H9 (cell line): ENCODE measurements at regions not wholly inside any gene's neighbourhood (a gene's known extent, or its start where the extent isn't known, plus 50 kb on each side); places are given as distances from the start of the nearest gene placed in this dataset.

Source experiments
- DNase-seq: peaks from one replicate; pipeline ENCODE4 v3.0.0-alpha.2; 2017
- H2AFZ ChIP-seq: one replicate; pipeline ENCODE4 v1.6.1; 2013; ENCODE audit warnings: mild to moderate bottlenecking, low read length, control low read depth, moderate library complexity
- H2AK5ac ChIP-seq: 2 replicates; pipeline ENCODE4 v1.6.1; 2013; ENCODE audit warnings: low read length, control low read depth, mixed read lengths; ENCODE audit not compliant: insufficient read length
- H2BK120ac ChIP-seq: one replicate; pipeline ENCODE4 v1.6.1; 2013; ENCODE audit warnings: low read depth, mild to moderate bottlenecking, low read length, control low read depth, inconsistent platforms; ENCODE audit not compliant: poor library complexity, severe bottlenecking
- H2BK12ac ChIP-seq: 2 replicates; pipeline ENCODE4 v1.6.1; 2013; ENCODE audit warnings: low read length, control low read depth, mixed read lengths, low read depth; ENCODE audit not compliant: insufficient read length
- H2BK15ac ChIP-seq: 2 replicates; pipeline ENCODE4 v1.6.1; 2013; ENCODE audit warnings: low read depth, low read length, control low read depth
- H2BK20ac ChIP-seq: one replicate; pipeline ENCODE4 v1.6.1; 2013; ENCODE audit warnings: low read depth, mild to moderate bottlenecking, low read length, control low read depth, inconsistent platforms; ENCODE audit not compliant: poor library complexity, severe bottlenecking
- H2BK5ac ChIP-seq: 2 replicates; pipeline ENCODE4 v1.6.1; 2013; ENCODE audit warnings: low read length, control low read depth, mixed read lengths; ENCODE audit not compliant: insufficient read length
- H3K14ac ChIP-seq: 2 replicates; pipeline ENCODE4 v1.6.1; 2013; ENCODE audit warnings: low read length, control low read depth; ENCODE audit not compliant: insufficient read depth
- H3K18ac ChIP-seq: 2 replicates; pipeline ENCODE4 v1.6.1; 2013; ENCODE audit warnings: low read depth, mild to moderate bottlenecking, mixed read lengths, low read length, control low read depth; ENCODE audit not compliant: insufficient read length
- H3K23ac ChIP-seq: 2 replicates; pipeline ENCODE4 v1.6.1; 2013; ENCODE audit warnings: low read length, control low read depth, mixed read lengths, low read depth; ENCODE audit not compliant: insufficient read length
- H3K23me2 ChIP-seq: 2 replicates; pipeline ENCODE4 v1.6.1; 2013; ENCODE audit warnings: low read depth, mild to moderate bottlenecking, mixed read lengths, low read length, control low read depth; ENCODE audit not compliant: insufficient read length, poor library complexity, severe bottlenecking
- H3K27ac ChIP-seq: 2 replicates; pipeline ENCODE4 v1.5.1; 2013; ENCODE audit warnings: low read length, control low read depth, mixed read lengths, low read depth; ENCODE audit not compliant: insufficient read length
- H3K27me3 ChIP-seq: 2 replicates; pipeline ENCODE4 v1.6.1; 2013; ENCODE audit warnings: low read length, control low read depth, inconsistent platforms; ENCODE audit not compliant: insufficient read depth
- H3K4ac ChIP-seq: 2 replicates; pipeline ENCODE4 v1.6.1; 2013; ENCODE audit warnings: low read depth, mild to moderate bottlenecking, control low read depth, inconsistent platforms, low read length, moderate library complexity
- H3K4me1 ChIP-seq: 2 replicates; pipeline ENCODE4 v1.6.1; 2013; ENCODE audit warnings: low read length, control low read depth, inconsistent platforms; ENCODE audit not compliant: insufficient read depth
- H3K4me2 ChIP-seq: 2 replicates; pipeline ENCODE4 v1.6.1; 2013; ENCODE audit warnings: low read length, control low read depth, mixed read lengths; ENCODE audit not compliant: insufficient read length, insufficient read depth
- H3K56ac ChIP-seq: 2 replicates; pipeline ENCODE4 v1.6.1; 2013; ENCODE audit warnings: low read depth, mild to moderate bottlenecking, mixed read lengths, low read length, control low read depth; ENCODE audit not compliant: insufficient read length
- H3K79me1 ChIP-seq: 2 replicates; pipeline ENCODE4 v1.6.1; 2013; ENCODE audit warnings: low read depth, mild to moderate bottlenecking, moderate library complexity, low read length, control low read depth, inconsistent platforms; ENCODE audit not compliant: insufficient read depth, poor library complexity, severe bottlenecking
- H3K79me2 ChIP-seq: 2 replicates; pipeline ENCODE4 v1.6.1; 2013; ENCODE audit warnings: low read length, control low read depth, inconsistent platforms; ENCODE audit not compliant: insufficient read depth
- H3K9ac ChIP-seq: 2 replicates; pipeline ENCODE4 v1.6.1; 2013; ENCODE audit warnings: low read length, control low read depth, mixed read lengths; ENCODE audit not compliant: insufficient read length; ENCODE audit errors: extremely low read depth
- H3K9me3 ChIP-seq: one replicate; pipeline ENCODE4 v1.6.1; 2013; ENCODE audit warnings: low read depth, low read length, inconsistent platforms; ENCODE audit not compliant: control insufficient read depth
- H3T11ph ChIP-seq: one replicate; pipeline ENCODE4 v1.6.1; 2013; ENCODE audit warnings: mild to moderate bottlenecking, low read length, control low read depth, inconsistent platforms
- H4K20me1 ChIP-seq: one replicate; pipeline ENCODE4 v1.6.1; 2013; ENCODE audit not compliant: control insufficient read depth, insufficient read length, insufficient read depth
- H4K5ac ChIP-seq: 2 replicates; pipeline ENCODE4 v1.6.1; 2013; ENCODE audit warnings: low read depth, mild to moderate bottlenecking, mixed read lengths, low read length, control low read depth; ENCODE audit not compliant: insufficient read length
- H4K8ac ChIP-seq: replicated peaks from 2 replicates; pipeline ENCODE4 v1.6.1; 2013; ENCODE audit warnings: low read length, control low read depth, mixed read lengths, low read depth; ENCODE audit not compliant: insufficient read length
- H4K91ac ChIP-seq: 2 replicates; pipeline ENCODE4 v1.6.1; 2013; ENCODE audit warnings: low read depth, mild to moderate bottlenecking, moderate library complexity, mixed read lengths, low read length, control low read depth; ENCODE audit not compliant: insufficient read length
- H3K27ac Mint-ChIP-seq, 3 experiments: 2 replicates in 2 of 3; 3 replicates in 1 of 3; pipeline ENCODE4 v1.8.0; 2020 to 2021; ENCODE audit warnings: mixed read lengths in 3 of 3, mild to moderate bottlenecking in 1 of 3, moderate library complexity in 1 of 3
- H3K27me3 Mint-ChIP-seq: 2 replicates; pipeline ENCODE4 v1.8.0; 2021; ENCODE audit warnings: low read depth, mild to moderate bottlenecking, moderate library complexity, mixed read lengths
- H3K36me3 Mint-ChIP-seq, 3 experiments: 2 replicates in 2 of 3; 3 replicates in 1 of 3; pipeline ENCODE4 v1.8.0; 2020 to 2021; ENCODE audit warnings: low read depth in 3 of 3, mixed read lengths in 3 of 3; ENCODE audit not compliant: insufficient read depth in 1 of 3
- H3K4me1 Mint-ChIP-seq, 2 experiments: 2 replicates each; pipeline ENCODE4 v1.8.0; 2020; ENCODE audit warnings: mixed read lengths in 2 of 2
- H3K4me3 Mint-ChIP-seq, 2 experiments: 2 replicates in 1 of 2; 3 replicates in 1 of 2; pipeline ENCODE4 v1.8.0; 2020 to 2021; ENCODE audit warnings: mild to moderate bottlenecking in 2 of 2, mixed read lengths in 2 of 2, moderate library complexity in 1 of 2
- H3K9me3 Mint-ChIP-seq, 2 experiments: 2 replicates in 1 of 2; 3 replicates in 1 of 2; pipeline ENCODE4 v1.8.0; 2020; ENCODE audit warnings: mild to moderate bottlenecking in 2 of 2, mixed read lengths in 2 of 2, moderate library complexity in 1 of 2
- CTCF ChIP-seq: fragments of 200-600 bp; sonication (generic); conservative IDR thresholded peaks from 3 replicates; pipeline ENCODE4 v1.8.0; 2021; ENCODE audit warnings: antibody characterized with exemption, mild to moderate bottlenecking
- WGBS: extraction: QIAGEN DNeasy Blood & Tissue Kit; methylation state at CpG from one replicate; pipeline ENCODE4 v1.1.7; 2013; ENCODE audit warnings: missing lambda C conversion rate, low lambda C conversion rate, mixed read lengths; ENCODE audit not compliant: insufficient read length; ENCODE audit errors: extremely low coverage; 5-methylcytosine and 5-hydroxymethylcytosine counted together

GRCh38 chr2:38442643-38443541 lies 65.8 kb upstream of the ATL2 start:
- Histone ChIP-seq H3K23me2 (no peaks in the 10 kb centered on the region), H2BK120ac (no peak overlapping the region), H3K14ac (no peak overlapping the region), H2BK15ac (no peak overlapping the region), H2BK12ac (no peak overlapping the region), H2BK20ac (no peak overlapping the region), H3K27ac (no peak overlapping the region), H3K4me1 (peaks cover 23% of the 10 kb centered on the region), H2AFZ (no peak overlapping the region), H2AK5ac (no peak overlapping the region), H3K18ac (no peak overlapping the region), H3K9ac (no peak overlapping the region), H3K4me2 (no peak overlapping the region), H4K8ac (no peak overlapping the region), H3K23ac (no peak overlapping the region), H3K79me2 (no peaks in the 10 kb centered on the region), H3K56ac (no peak overlapping the region), H4K91ac (no peak overlapping the region), H2BK5ac (no peak overlapping the region), H3K4ac (no peak overlapping the region), H3K27me3 (no peaks in the 10 kb centered on the region), H4K5ac (no peak overlapping the region), H3K79me1 (no peaks in the 10 kb centered on the region), H3K9me3 (no peaks in the 10 kb centered on the region), H3T11ph (no peak overlapping the region), H4K20me1 (no peaks in the 10 kb centered on the region)
- H3K27ac Mint-ChIP-seq, result peak overlapping the region in 2 of 3 experiments; percentile 45 to 92; a peak in 4 of 7 replicates
- no CpG with 5 or more reads among the region's 8 CpGs for WGBS
- H3K9me3 Mint-ChIP-seq, result no peaks in the 10 kb centered on the region
- H3K4me1 Mint-ChIP-seq, result peaks cover 59 to 63% of the 10 kb centered on the region in 2 experiments
- peaks cover 11% of the 10 kb centered on the region for H3K27me3 Mint-ChIP-seq
- no peak for TF ChIP-seq CTCF
- H3K36me3 Mint-ChIP-seq, result no peaks in the 10 kb centered on the region; a peak in 1 of 7 replicates
- no peak for DNase-seq
- no peak overlapping the region for H3K4me3 Mint-ChIP-seq
